Kidney glomerular epithelial cell (primary cell): ENCODE measurements at regions not wholly inside any gene's neighbourhood (a gene's known extent, or its start where the extent isn't known, plus 50 kb on each side); places are given as distances from the start of the nearest gene placed in this dataset.
A peak's percentile ranks its signal among the peaks of the same experiment; 100 is the strongest.
"Not testable (repeated sequence)": the region's sequence is repeated elsewhere in the genome, so short reads cannot be mapped to it uniquely, and the experiment has no call there.

Experiments used
- DNase-seq: peaks from one replicate; lab custom pipeline; 2025; lab: John Stamatoyannopoulos, UW

DNA sequence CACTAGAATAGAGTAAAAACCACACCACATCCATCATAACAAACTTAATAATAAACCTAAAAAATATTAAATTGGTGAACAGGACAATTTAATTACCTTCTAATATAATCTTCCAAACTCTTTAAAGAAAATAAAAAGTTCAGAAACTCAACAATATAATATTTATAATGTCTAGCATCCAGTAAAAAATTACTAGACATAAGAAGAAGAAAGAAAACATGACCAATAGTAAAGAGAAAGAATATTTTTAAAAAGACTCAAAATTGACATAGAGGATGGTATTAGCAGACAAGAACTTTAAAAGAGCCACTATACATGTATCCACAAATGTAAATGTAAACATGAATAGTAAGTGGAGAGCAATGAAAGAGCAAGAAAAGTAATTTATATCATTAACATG is 388.4 kb downstream of the TFEC start:
- DNase-seq = no peak

DNA sequence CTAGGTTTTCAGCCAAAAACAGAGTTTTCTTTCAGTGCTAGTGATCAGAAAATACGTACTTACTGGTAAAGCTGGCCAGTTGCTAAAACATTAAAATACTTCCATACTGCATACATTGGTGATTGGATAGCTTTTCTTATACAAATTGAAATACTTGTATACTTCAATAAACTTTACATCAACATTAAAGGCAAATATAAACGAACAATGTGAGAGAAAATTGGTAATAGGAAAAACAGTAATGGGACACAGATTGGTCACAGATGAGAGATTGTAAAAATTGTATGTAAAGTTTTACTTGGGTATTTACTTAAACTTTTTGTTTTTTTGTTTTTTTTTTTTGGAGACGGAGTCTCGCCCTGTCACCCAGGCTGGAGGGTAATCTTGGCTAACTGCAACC is 391.7 kb downstream of the TFEC start:
- no peak for DNase-seq

DNA sequence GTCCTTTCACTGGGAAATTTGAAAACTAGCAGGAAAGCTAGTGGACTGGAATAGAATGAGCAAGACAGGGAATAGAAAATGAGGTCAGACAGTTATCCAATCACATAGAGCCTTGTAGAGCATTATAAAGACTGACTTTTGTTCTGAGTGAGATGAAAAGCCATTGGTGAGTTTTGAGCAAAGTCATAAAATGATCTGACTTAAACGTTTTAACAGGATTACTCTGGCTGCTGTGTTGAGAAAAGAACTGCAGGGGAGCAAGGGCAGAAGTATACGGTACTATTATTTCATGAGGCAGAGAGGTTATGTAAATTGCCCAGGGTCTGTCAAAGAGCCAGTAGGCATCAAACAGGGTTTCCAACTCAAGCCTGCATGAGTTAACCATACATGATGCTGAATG is 393.4 kb downstream of the TFEC start:
- no peak for DNase-seq

DNA sequence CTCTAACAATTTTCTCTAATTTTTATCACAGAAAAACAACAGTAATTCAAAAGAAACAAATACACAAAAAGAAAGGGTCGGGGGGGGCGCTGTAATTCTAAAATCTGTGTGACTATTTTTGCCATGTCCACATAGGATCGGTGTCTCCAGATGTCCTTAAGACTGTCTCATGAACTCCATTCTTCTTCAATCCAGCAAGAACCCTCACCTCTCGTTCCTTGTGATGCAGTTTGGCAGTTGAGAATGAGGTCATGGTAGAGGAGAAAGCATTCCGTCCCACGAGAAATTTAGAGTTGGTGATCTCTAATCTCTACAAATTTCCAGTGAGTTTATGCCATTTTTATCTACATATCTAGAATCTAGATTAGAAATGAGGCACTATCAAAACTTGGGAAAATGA is 394.7 kb downstream of the TFEC start:
- no peak for DNase-seq

DNA sequence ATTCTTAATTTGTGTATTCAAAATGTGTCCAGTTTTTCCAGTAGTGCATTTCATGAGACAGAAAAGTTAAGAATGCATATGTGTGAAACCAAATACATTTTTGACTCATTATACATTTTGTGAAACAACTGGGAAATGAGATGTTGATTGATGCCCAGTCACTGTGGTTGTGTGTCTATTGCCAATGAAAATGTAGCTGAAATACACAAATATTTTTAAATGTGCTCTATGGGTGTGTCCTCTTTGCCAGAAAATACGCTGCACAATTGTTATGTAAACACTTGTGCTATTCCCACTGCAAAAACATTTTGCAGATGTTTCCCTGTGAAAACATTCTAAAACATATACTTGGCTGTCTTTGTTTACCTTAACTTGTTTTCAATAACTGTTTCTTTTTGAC is 395.2 kb downstream of the TFEC start:
- DNase-seq = no peak

DNA sequence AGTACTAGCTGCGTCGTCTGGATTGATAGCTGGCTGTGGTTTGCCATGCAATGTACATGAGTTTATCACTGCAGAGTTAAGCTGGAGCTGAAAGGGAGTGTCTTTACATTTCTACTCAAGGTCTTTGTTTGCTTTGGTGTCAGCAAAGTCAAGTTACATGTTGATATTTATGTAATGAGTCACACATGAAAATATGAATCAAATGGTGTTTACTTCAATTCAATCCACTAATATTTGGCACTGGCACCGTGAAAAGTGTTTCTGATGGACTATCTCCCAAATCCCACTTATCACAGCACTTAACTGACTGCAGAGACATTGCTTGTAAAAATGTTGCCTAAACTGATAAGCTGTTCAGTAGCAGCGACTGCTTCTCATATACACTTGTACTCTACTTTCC is 395.9 kb downstream of the TFEC start:
- no peak for DNase-seq

DNA sequence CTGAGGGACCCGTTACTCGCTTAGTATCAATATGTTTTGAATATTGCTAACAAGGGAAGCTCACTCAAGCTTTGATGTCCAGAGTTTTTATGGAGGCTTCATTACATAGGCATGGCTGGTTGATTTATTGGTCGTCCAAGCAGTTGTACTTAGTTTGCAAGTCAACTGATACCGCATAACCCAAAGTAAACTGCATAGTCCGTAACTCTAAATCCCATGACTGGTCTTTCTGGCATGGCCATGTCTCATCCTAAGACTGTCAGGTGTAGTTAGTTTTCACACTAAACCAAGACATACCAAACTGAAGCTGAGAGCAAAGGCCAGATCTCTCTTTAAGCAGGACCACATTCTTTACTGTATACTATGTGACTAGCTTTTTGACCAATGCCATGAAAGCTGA is 397.9 kb downstream of the TFEC start:
- DNase-seq = no peak

DNA sequence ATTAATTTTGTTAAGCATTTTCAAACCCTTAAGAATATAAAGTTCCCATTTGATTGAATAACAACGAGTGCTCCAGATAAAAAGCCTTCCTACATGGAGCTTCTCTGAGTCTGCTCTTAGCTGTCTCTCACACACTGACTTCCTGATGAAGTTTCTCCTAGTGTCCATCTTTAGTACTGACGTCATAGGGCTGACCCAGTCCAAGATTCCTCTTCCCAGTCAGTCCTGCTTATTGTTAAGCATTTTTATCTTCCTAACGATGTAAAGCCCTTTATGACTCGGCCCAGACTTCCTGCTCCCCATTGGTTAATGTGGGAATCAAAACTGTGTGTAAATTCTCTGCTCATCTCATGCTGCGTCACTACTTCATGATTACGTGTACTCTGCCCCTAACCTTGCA is 398.8 kb downstream of the TFEC start:
- DNase-seq = no peak

DNA sequence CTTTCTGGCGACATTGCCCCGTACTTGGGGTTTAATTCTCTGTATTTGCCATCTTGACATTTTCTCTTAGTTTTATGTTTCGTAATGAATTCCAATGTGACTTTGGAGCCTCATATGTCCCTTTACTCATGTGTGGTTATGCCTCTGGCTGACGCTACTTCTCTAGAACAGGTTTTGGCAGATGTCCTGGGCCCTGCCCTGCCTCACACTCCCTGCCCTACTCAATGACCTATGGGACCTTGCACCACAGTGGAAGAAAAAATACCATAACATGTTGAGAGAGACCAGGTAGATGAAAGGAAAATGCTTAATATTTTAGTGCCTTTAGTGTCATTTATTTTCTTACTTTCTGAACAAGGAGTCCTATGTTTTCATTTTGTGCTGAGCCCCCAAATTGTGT is 400.5 kb downstream of the TFEC start:
- no peak for DNase-seq

DNA sequence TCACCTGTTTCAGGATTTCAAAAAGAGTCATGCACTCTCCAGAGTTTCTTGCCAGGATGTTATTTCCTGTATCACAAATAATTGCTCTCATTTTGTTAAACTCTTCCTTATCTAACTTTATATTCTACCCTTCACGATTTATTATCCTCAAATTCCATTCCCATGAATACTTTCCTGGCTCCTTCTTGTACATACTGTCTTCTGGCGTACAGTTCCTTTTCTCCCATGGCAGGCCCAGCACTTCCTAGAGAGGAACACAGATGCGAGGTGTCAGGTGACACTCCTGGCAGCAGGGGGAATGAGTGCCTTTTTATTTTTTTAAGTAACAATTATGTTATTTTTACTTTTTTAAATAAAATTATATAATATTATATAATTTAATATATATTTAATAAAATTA is 411.9 kb downstream of the TFEC start:
- no peak for DNase-seq

DNA sequence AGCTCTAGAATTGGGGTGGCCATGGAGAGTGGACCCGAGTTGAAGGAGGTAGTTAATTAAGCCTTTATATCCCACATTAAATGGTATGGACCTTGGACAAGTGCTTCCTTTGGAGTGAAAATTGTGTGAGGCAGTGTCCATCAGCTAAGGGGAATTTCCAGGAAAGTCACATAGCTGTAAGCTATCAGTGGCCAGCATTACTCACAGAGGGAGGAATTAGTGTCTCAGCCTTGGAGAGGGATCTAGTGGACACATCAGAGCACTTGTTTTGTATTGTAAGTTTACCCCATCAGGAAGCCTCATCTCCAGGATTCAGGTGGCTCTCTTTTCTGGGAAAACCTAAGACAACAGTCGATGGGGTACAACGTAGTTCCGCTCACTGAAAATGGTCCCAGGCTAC is 416.7 kb downstream of the TFEC start:
- DNase-seq = no peak

DNA sequence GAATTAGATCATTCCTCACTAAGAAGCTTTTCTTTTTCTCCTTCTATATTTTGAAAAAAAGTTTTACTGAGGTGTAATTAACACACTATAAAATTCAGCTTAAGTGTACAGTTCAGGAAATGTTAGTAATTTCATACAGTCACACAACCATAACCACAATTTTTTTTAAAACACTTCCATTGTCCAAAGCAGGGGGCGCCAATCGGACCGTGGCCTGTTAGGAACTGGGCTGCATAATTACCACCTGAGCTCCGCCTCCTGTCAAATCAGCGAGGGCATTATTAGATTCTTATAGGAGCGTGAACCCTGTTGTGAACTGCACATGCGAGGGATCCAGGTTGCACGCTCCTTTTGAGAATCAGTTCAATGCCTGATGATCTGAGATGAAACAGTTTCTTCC is 427.1 kb downstream of the TFEC start:
- no peak for DNase-seq

DNA sequence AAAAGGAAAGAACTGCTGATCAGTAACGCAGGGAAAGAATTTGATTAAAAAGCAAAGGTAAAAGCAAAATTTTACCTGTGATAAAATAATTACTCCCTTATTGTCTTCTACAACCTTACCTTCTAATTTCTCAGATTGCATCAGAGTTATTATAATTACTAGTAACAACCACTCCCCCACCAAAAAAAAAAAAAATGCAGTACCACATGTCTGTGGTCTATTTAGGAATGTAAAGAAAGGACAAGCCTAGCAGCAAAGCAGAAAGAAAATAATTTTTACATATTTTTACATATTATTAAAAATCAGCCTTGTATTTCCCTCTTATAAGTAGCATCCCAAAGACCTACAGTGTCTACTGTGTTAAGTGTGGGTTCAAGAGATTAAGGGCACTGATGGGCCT is 430.4 kb downstream of the TFEC start:
- no peak for DNase-seq

DNA sequence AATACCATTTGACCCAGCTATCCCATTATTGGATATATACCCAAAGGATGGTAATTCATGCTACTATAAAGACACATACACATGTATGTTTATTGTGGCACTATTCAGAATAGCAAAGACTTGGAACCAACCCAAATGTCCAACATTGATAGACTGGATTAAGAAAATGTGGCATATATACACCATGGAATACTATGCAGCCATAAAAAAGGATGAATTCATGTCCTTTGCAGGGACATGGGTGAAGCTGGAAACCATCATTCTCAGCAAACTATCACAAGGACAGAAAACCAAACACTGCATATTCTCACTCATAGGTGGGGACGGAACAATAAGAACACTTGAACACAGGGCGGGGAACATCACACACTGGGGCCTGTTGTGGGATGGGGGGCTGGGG is 431.4 kb downstream of the TFEC start:
- not testable (repeated sequence) for DNase-seq

DNA sequence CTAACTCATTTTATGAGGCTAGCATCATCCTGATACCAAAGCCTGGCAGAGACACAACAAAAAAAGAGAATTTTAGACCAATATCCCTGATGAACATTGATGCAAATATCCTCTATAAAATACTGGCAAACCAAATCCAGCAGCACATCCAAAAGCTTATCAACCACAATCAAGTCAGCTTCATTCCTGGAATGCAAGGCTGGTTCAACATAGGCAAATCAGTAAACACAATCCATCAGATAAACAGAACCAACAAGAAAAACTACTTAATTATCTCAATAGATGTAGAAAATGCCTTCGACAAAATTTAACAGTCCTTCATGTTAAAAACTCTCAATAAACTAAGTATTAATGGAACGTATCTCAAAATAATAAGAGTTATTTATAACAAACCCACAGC is 433.3 kb downstream of the TFEC start:
- not testable (repeated sequence) for DNase-seq

DNA sequence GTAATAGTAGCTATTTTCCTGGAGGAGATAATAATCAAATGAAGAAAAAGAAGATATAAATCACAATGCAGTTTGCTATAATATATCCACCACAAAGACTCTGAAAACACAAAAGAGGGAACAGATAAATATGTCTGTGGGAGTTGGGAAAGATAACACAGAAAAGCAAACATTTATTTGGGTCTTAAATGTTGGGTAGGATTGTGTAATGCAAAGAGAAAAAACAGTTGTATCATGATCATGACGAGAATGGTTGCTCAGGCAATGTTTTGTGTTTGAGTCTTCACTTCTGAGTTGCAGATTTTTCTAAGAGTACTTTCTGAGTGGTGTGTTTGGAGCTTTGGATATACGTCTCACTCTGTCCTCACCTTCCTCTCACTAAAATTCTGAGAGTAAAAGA is 437.5 kb downstream of the TFEC start:
- DNase-seq = no peak

DNA sequence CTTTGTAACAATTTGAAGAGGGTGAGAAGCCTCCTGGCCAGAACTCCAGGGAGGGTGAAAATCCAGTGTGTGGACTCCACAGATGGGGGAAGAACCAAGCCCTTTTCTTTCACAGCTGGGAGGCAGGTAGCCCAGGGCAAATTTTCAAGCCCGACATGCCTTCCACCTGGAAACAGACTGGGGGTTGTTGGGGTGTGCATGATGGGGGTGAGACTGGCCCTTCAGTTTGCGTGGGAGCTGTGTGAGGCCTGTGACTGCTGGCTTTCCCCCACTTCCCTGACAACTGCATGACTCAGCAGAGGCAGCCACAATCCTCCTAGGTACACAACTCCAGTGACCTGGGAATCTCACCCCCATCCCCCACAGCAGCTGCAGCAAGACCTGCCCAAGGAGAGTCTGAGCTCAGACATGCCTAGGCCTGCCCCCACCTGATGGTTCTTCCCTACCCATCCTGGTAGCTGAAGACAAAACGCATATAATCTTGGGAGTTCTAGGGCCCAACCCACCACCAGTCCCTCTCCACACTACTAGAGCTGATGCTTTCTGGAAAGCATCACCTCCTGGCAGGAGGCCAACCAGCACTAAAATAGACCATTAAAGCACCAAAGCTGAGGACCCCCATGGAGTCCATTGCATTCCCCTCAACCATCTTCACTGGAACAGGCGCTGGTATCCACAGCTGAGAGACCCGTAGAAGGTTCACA is 445.4 kb downstream of the TFEC start:
- peak; percentile 23 for DNase-seq

DNA sequence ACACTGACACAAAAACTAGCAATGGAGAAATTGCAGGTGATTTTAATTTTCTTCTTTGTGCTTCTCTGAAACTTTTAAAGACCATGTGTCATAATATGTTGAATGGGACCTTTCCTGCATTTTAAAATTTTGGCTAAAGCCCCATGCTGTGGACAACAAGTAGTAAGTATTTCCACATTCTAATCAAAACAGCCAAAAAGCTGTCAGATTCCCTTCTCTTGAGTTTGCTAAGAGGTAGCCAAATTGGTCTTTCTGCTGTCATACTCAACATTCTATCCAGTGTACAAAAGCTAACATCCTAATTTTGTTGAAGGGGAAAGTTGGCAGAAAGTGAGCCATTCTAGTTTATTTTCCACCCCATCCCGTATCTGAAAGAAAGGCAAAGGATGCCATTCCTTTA is 447.6 kb downstream of the TFEC start:
- no peak for DNase-seq

DNA sequence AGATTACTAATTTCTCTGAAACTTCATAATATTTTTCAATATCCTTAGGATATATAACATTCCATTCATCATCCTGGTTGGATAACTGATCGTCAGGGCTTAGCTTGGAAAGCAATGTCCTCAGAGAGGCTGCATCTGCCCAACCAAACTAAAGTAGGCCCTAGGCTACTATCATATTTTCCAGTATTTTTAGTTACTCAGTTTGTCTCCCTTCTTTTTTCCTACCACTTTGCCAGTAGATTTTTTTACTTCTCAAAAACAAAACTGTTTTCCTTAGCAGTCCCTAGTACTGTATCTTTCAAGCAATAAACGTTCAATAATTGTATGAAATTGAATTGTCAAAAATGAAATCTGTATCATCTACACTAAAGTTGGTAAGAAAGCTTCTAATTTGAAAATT is 452.0 kb downstream of the TFEC start:
- DNase-seq = no peak

DNA sequence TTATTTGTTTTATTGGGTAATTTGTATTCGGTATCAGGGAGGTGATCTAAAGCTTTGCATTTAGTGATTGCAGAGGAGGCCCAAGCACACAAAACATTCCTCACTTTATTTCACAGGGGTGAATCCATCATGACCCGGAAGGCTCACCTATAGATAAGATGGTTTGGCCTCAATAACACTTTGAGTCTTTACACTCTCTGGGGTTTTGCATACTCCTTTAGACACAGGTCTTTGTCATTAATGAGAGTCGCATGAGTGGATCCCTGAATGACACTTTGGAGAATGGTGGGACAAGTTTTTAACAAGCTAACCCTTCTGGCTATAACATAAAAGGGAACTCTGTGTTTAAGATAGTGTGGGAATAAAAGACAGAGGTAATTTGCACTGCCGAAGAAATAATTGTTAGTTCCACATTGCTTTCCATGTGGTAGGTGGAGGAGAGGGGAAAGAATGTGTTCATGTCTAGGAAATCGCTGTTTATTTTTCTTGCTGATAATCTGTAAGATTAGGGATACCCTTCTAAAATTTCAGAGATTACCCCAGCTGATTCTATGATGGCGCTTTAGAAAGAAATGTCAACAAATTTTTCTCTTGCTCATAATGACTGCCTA is 455.8 kb downstream of the TFEC start:
- DNase-seq = no peak

DNA sequence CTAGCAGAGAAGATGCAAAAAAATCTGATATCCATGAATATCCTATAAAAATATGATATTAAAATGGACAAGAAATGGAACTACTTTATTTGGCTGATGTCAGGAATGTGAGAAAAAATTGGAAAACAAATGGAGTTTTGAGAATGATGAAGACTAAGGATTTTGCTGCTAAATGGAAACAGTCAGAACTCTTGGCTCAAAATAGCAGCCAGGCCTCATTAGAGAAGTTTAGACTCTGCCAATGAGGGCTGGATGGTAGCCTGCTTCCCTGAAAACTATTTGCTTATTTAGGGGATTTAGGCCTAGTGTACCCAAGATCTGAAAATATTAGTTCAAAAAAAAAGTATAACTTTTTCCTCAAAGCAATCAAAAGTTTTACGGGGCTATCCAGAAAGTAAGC is 458.5 kb downstream of the TFEC start:
- no peak for DNase-seq

DNA sequence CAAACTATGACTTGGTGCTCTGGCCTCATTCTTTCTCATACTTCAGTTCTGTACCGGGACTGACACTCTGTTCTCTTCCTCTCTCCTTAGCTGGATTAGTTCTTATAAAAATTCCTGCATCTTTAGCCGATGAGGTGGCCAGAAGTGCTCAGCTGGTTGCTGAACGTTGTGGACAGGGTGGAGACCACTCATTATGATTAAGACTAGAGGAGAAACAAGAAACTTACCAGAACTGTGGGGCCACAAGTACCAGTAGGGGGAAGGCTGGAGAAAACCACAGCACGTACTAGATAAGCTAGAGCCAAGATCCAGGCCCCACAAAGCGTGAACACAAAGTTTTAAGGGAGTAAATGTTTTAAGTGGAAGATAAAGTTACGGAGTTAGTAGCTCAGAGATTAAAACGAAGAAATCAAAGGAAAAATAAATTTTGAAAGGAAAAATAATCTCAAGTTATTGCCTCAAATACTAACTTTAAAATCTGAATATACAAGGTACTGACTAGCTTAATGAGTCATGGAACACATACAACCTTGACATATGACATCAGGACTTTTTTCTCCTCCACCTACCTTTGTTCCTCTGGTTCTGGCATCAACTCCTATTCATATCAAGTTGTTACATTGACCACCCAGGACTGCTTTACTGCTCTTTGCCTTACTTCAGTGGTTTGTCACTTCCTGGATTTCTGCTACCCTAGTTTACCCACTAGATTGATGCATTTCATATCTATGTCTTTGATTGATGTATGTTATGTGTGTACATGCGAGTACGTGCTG is 469.0 kb downstream of the TFEC start:
- DNase-seq = no peak

DNA sequence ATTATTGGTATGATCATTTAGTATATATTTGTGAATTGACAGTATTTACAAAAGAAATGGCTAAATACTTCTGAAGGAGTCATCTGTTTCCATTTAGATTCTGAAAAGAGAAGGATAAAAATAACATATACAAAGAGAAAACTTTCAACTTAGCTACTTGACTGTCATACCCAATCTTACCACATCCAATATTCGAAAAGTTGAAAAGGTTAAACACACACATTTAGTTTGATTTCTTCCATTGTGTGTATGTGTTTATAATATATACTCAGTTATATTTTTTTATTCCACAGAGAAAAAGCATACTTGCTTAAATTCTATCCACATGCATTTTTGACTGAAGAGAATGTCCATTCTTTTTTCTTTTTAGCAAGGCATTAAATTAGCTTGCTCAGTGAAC is 470.7 kb downstream of the TFEC start:
- no peak for DNase-seq

DNA sequence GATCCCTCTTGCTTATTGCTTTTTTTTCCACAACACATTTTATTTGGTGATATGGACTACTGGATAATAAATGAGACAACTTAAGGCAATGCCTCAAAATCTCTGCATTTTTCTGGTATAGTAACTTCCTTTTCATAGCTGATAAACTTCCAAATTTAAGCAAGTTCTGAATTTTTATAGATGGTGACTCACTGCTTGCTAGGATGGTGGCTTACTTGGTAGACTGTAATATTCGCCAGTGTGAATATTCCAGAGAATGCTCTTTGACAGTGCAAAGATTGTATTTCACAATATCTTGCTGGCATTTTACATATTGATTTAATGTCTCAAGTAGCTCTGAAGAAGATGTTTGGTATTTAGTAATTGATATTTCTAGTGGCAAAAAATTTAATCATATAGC is 472.4 kb downstream of the TFEC start:
- DNase-seq = no peak
